ENCODE measurements at regions not wholly inside any gene's neighbourhood (a gene's known extent, or its start where the extent isn't known, plus 50 kb on each side); places are given as distances from the start of the nearest gene placed in this dataset.

GRCh38 chr16:85293904-85294642, 181.8 kb upstream of the CIBAR2 start:
- BruUV-seq (replicated peaks): no TSS peak
- H3K27me3 ChIP-seq (ENCODE audit: control insufficient read depth, insufficient read depth, low read length): no peaks in the 10 kb centered on the region
- ChIA-PET POLR2A (no interaction called here), CTCF (no interaction called here)
- no peak for DNase-seq (ENCODE audit: low read depth, low spot score)
- H3K4me3 ChIP-seq (ENCODE audit: low read depth in 2 of 2, low read length in 2 of 2): no peak overlapping the region
- intact Hi-C loops (cut with micrococcal nuclease; ENCODE audit: unreplicated experiment) (no loop called here), in situ Hi-C loops (cut with HindIII; ENCODE audit: low pct_unique_long_range_greater_than_20kb, low sequenced_read_pairs) (no loop called here)
- H3K4me1 ChIP-seq (ENCODE audit: control insufficient read depth, insufficient read depth, low read length): peaks cover 34% of the 10 kb centered on the region
- no peaks in the 10 kb centered on the region for H3K36me3 ChIP-seq (ENCODE audit: control insufficient read depth, insufficient read depth, low read length)
- no peak overlapping the region; the same call in 1 of the 2 replicates for H3K27ac ChIP-seq (ENCODE audit: low read length)
- TF ChIP-seq TCF7L2 (IDR thresholded peaks at IDR 0.05; ENCODE audit: low read depth, low read length): no peak
- no peak for TF ChIP-seq REST (IDR thresholded peaks at IDR 0.05; ENCODE audit: insufficient read depth in 1 of 2, low read depth in 2 of 2, low read length in 1 of 2)
- TF ChIP-seq, protein P1, sequence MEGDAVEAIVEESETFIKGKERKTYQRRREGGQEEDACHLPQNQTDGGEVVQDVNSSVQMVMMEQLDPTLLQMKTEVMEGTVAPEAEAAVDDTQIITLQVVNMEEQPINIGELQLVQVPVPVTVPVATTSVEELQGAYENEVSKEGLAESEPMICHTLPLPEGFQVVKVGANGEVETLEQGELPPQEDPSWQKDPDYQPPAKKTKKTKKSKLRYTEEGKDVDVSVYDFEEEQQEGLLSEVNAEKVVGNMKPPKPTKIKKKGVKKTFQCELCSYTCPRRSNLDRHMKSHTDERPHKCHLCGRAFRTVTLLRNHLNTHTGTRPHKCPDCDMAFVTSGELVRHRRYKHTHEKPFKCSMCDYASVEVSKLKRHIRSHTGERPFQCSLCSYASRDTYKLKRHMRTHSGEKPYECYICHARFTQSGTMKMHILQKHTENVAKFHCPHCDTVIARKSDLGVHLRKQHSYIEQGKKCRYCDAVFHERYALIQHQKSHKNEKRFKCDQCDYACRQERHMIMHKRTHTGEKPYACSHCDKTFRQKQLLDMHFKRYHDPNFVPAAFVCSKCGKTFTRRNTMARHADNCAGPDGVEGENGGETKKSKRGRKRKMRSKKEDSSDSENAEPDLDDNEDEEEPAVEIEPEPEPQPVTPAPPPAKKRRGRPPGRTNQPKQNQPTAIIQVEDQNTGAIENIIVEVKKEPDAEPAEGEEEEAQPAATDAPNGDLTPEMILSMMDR (IDR thresholded peaks at IDR 0.05): no peak
- TF ChIP-seq SIN3A (IDR thresholded peaks at IDR 0.05; ENCODE audit: borderline replicate concordance, insufficient read depth, low read depth, low read length): no peak
- no peak for TF ChIP-seq POLR2AphosphoS5 (IDR thresholded peaks at IDR 0.05; ENCODE audit: low read depth, low read length)
- no peaks in the 10 kb centered on the region for H3K9me3 ChIP-seq (ENCODE audit: control insufficient read depth, insufficient read depth, low read depth, low read length)
- no peak for ATAC-seq

DNA sequence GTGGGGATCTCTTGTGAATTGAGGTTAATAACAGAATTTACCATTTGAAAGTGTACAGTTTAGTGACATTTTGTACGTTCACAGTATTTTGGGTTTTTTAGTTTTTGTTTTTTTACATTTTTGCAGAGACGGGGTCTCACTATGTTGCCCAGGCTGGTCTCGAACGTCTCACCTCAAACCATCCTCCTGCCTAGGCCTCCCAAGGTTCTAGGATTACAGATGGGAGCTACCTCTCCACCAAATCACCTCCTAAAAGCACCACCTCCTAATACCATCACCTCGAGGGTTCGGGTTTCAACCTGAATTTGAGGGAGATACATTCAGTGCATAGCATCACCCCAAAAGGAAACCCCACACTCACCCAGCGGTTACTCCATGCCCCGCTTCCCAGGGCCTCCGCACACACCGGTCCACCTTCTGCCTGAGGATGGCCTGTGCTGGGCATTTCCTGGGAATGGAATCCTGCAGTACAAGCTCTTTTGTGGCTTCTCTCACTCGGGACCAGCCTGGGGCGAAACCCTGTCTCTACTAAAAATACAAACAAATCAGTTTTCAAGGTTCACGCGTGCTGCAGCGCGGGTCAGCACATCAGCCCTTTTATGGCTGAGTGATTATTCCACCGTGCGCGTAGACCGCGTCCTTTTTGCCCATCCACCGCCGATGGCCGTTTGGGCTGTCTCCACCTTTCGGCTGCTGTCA, 182.7 kb upstream of the CIBAR2 start:
- no TSS peak for BruUV-seq (replicated peaks)
- Histone ChIP-seq H3K9me3 (ENCODE audit: control insufficient read depth, insufficient read depth, low read depth, low read length) (no peaks in the 10 kb centered on the region), H3K27me3 (ENCODE audit: control insufficient read depth, insufficient read depth, low read length) (no peaks in the 10 kb centered on the region), H3K4me1 (ENCODE audit: control insufficient read depth, insufficient read depth, low read length) (peaks cover 32% of the 10 kb centered on the region), H3K36me3 (ENCODE audit: control insufficient read depth, insufficient read depth, low read length) (no peaks in the 10 kb centered on the region), H3K27ac (ENCODE audit: low read length) (no peak overlapping the region), H3K4me3 (ENCODE audit: low read depth in 2 of 2, low read length in 2 of 2) (no peak overlapping the region)
- TF ChIP-seq, protein P1 (IDR thresholded peaks at IDR 0.05): no peak
- no peak for TF ChIP-seq TCF7L2 (IDR thresholded peaks at IDR 0.05; ENCODE audit: low read depth, low read length)
- TF ChIP-seq REST (IDR thresholded peaks at IDR 0.05; ENCODE audit: insufficient read depth in 1 of 2, low read depth in 2 of 2, low read length in 1 of 2): no peak
- TF ChIP-seq POLR2AphosphoS5 (IDR thresholded peaks at IDR 0.05; ENCODE audit: low read depth, low read length): no peak
- no peak for TF ChIP-seq SIN3A (IDR thresholded peaks at IDR 0.05; ENCODE audit: borderline replicate concordance, insufficient read depth, low read depth, low read length)
- ATAC-seq: no peak
- in situ Hi-C loops (cut with HindIII; ENCODE audit: low pct_unique_long_range_greater_than_20kb, low sequenced_read_pairs): no loop called here
- DNase-seq (ENCODE audit: low read depth, low spot score): no peak
- POLR2A ChIA-PET: no interaction called here
- CTCF ChIA-PET: no interaction called here
- intact Hi-C loops (cut with micrococcal nuclease; ENCODE audit: unreplicated experiment): no loop called here
